HCT116 (cell line): ENCODE measurements at regions not wholly inside any gene's neighbourhood (a gene's known extent, or its start where the extent isn't known, plus 50 kb on each side); places are given as distances from the start of the nearest gene placed in this dataset.

ENCODE experiments used
- ATAC-seq: fragments of 200-7000 bp; cut with Tn5 transposase; 2 replicates; pipeline ENCODE4 v1.9.1; 2020; ENCODE audit warnings: mild to moderate bottlenecking, moderate library complexity
- BruUV-seq: library from RNA; stranded (reverse); fragments of 400-500 nt; replicated peaks from 2 replicates; lab custom pipeline; 2021; lab: Mats Ljungman, UMichigan
- CTCF ChIA-PET: fragments of 300-600 bp; sonication (Branson Sonifier 250); formaldehyde crosslinking; loops from one replicate; lab custom pipeline; 2021; ENCODE audit warnings: antibody characterized with exemption; lab: Charles Lee
- POLR2A ChIA-PET: fragments of 300-600, 350-600 bp; sonication (Branson Sonifier 250); formaldehyde crosslinking; loops from one replicate; lab custom pipeline; 2021; ENCODE audit warnings: antibody characterized with exemption; lab: Charles Lee
- RAD21 ChIA-PET, 2 experiments: fragments of 300-600 bp; sonication (Branson Sonifier 250); formaldehyde crosslinking; loops; one replicate each; lab custom pipeline; 2023; ENCODE audit warnings: low total read pairs in 2 of 2; ENCODE audit not compliant: uncharacterized antibody in 2 of 2, unreplicated experiment in 2 of 2, low non-redundant PET in 1 of 2; lab: Charles Lee
- DNase-seq: peaks from one replicate; pipeline ENCODE4 v3.0.0-alpha.2; 2010; ENCODE audit warnings: low read depth, low spot score
- H2AFZ ChIP-seq: fragments of 200-600 bp; shearing (Covaris generic), sonication (generic); 2 replicates; pipeline ENCODE4 v1.6.1; 2017; ENCODE audit warnings: low read depth, mixed run types, mixed read lengths, antibody characterized with exemption, low read length; ENCODE audit not compliant: poor library complexity, severe bottlenecking
- H3K27ac ChIP-seq: 2 replicates; pipeline ENCODE4 v1.5.1; 2012; ENCODE audit warnings: low read depth, low read length
- H3K27me3 ChIP-seq: fragments of 200-600 bp; sonication (generic); 2 replicates; pipeline ENCODE4 v1.6.1; 2016; ENCODE audit warnings: mixed run types, low read length, mixed read lengths; ENCODE audit not compliant: insufficient read depth
- H3K36me3 ChIP-seq, 2 experiments: fragments of 200-500 bp in 1 of 2; fragments of 200-600 bp in 1 of 2; sonication (Bioruptor generic) in 1 of 2; sonication (generic) in 1 of 2; 2 replicates each; pipeline versions ENCODE4 v1.5.1 to v1.6.1; 2014 to 2016; ENCODE audit warnings: low read length in 2 of 2, inconsistent platforms in 1 of 2, mixed read lengths in 1 of 2, mixed run types in 1 of 2; ENCODE audit not compliant: insufficient read depth in 2 of 2, control insufficient read depth in 1 of 2
- H3K4me1 ChIP-seq, 2 experiments: fragments of 200-600 bp in 1 of 2; sonication (generic) in 1 of 2; 2 replicates each; pipeline versions ENCODE4 v1.5.1 to v1.6.1; 2012 to 2017; ENCODE audit warnings: low read length in 2 of 2, inconsistent platforms in 1 of 2, mild to moderate bottlenecking in 1 of 2, mixed read lengths in 1 of 2, mixed run types in 1 of 2, moderate library complexity in 1 of 2; ENCODE audit not compliant: insufficient read depth in 2 of 2, control insufficient read depth in 1 of 2
- H3K4me2 ChIP-seq: fragments of 200-600 bp; sonication (generic); 2 replicates; pipeline ENCODE4 v1.6.1; 2017; ENCODE audit warnings: mixed run types, low read length, mixed read lengths
- H3K4me3 ChIP-seq, 2 experiments: fragments of 200-600 bp in 1 of 2; sonication (generic) in 1 of 2; replicated peaks in 1 of 2; 2 replicates each; pipeline ENCODE4 v1.5.1; 2011 to 2016; ENCODE audit warnings: low read length in 2 of 2, control low read depth in 1 of 2, low read depth in 1 of 2, mild to moderate bottlenecking in 1 of 2, mixed read lengths in 1 of 2, mixed run types in 1 of 2
- H3K79me2 ChIP-seq: fragments of 200-600 bp; sonication (generic); 2 replicates; pipeline ENCODE4 v1.6.1; 2017; ENCODE audit warnings: mild to moderate bottlenecking, mixed run types, low read length, moderate library complexity, mixed read lengths; ENCODE audit not compliant: insufficient read depth
- H3K9ac ChIP-seq: fragments of 200-600 bp; sonication (generic); 2 replicates; pipeline ENCODE4 v1.6.1; 2016; ENCODE audit warnings: low read length, mixed read lengths
- H3K9me2 ChIP-seq: fragments of 200-600 bp; sonication (generic), shearing (Covaris generic); 2 replicates; pipeline ENCODE4 v1.6.1; 2017; ENCODE audit warnings: mixed run types, mild to moderate bottlenecking, moderate library complexity; ENCODE audit not compliant: insufficient read depth
- H3K9me3 ChIP-seq, 2 experiments: fragments of 200-500 bp in 1 of 2; fragments of 200-600 bp in 1 of 2; sonication (Bioruptor generic) in 1 of 2; sonication (generic) in 1 of 2; 2 replicates each; pipeline ENCODE4 v1.6.1; 2014 to 2017; ENCODE audit warnings: low read length in 2 of 2, mixed read lengths in 2 of 2, inconsistent platforms in 1 of 2, low read depth in 1 of 2, mild to moderate bottlenecking in 1 of 2, mixed run types in 1 of 2, moderate library complexity in 1 of 2; ENCODE audit not compliant: control insufficient read depth in 1 of 2, insufficient read depth in 1 of 2
- H4K20me1 ChIP-seq: fragments of 200-600 bp; sonication (generic), shearing (Covaris generic); 2 replicates; pipeline ENCODE4 v1.6.1; 2017; ENCODE audit warnings: mixed run types, mild to moderate bottlenecking, moderate library complexity; ENCODE audit not compliant: insufficient read depth
- CBX3 ChIP-seq: IDR thresholded peaks from 2 replicates; pipeline ENCODE4 v1.6.1; 2012; ENCODE audit warnings: low read depth
- CEBPB ChIP-seq: IDR thresholded peaks from 2 replicates; pipeline ENCODE4 v1.6.1; 2012; ENCODE audit warnings: low read depth
- CTCF ChIP-seq, 3 experiments: fragments of 200-600 bp in 1 of 3; sonication (generic) in 1 of 3; IDR thresholded peaks in 2 of 3; conservative IDR thresholded peaks in 1 of 3; 2 replicates each; pipeline ENCODE4 v1.5.1; 2012 to 2017; ENCODE audit warnings: low read depth in 2 of 3, low read length in 2 of 3, antibody characterized with exemption in 1 of 3, borderline replicate concordance in 1 of 3, control low read depth in 1 of 3, mild to moderate bottlenecking in 1 of 3, mixed read lengths in 1 of 3, mixed run types in 1 of 3, moderate library complexity in 1 of 3; ENCODE audit not compliant: insufficient read depth in 1 of 3
- EGR1 ChIP-seq: IDR thresholded peaks from 2 replicates; pipeline ENCODE4 v1.6.1; 2012; ENCODE audit warnings: low read depth
- ELF1 ChIP-seq: IDR thresholded peaks from 2 replicates; pipeline ENCODE4 v1.6.1; 2012; ENCODE audit warnings: low read depth, borderline replicate concordance
- EZH2 ChIP-seq: fragments of 200-600 bp; sonication (generic); IDR thresholded peaks from 2 replicates; pipeline ENCODE4 v1.6.1; 2017; ENCODE audit warnings: antibody characterized with exemption, mixed run types
- EZH2phosphoT487 ChIP-seq: fragments of 200-600 bp; IDR thresholded peaks from 2 replicates; pipeline ENCODE4 v1.6.1; 2018; ENCODE audit warnings: antibody characterized with exemption, borderline replicate concordance
- FOSL1 ChIP-seq: IDR thresholded peaks from 2 replicates; pipeline ENCODE4 v1.6.1; 2012; ENCODE audit warnings: low read depth
- JUND ChIP-seq: IDR thresholded peaks from 2 replicates; pipeline ENCODE4 v1.6.1; 2012
- POLR2AphosphoS5 ChIP-seq: IDR thresholded peaks from 2 replicates; pipeline ENCODE4 v1.6.1; 2011; ENCODE audit warnings: mild to moderate bottlenecking, low read depth, low read length, moderate library complexity
- RAD21 ChIP-seq: IDR thresholded peaks from 2 replicates; pipeline ENCODE4 v1.6.1; 2012; ENCODE audit warnings: low read depth, mild to moderate bottlenecking
- SIN3A ChIP-seq: IDR thresholded peaks from 2 replicates; pipeline ENCODE4 v1.6.1; 2012; ENCODE audit warnings: low read depth
- SP1 ChIP-seq: IDR thresholded peaks from 2 replicates; pipeline ENCODE4 v1.6.1; 2012; ENCODE audit warnings: low read depth
- SRF ChIP-seq: IDR thresholded peaks from 2 replicates; pipeline ENCODE4 v1.6.1; 2012; ENCODE audit warnings: low read depth
- TCF7L2 ChIP-seq: IDR thresholded peaks from 2 replicates; pipeline ENCODE4 v1.7.0; 2011; ENCODE audit warnings: borderline replicate concordance, inconsistent platforms; ENCODE audit not compliant: insufficient read depth, insufficient read length; ENCODE audit errors: extremely low read depth
- ZBTB33 ChIP-seq: IDR thresholded peaks from 2 replicates; pipeline ENCODE4 v1.6.1; 2011; ENCODE audit warnings: mild to moderate bottlenecking, low read length, moderate library complexity; ENCODE audit not compliant: insufficient replicate concordance; ENCODE audit errors: extremely low read depth
- ZNF274 ChIP-seq: fragments of 200-500 bp; sonication (Bioruptor generic); IDR thresholded peaks from 2 replicates; pipeline ENCODE4 v1.6.1; 2014; ENCODE audit warnings: mild to moderate bottlenecking, low read depth, low read length, inconsistent platforms
- intact Hi-C: fragments of 100-400 bp; cut with micrococcal nuclease; formaldehyde crosslinking; loops from 2 replicates; pipeline ENCODE4 v1.10.0; 2022
- TF ChIP-seq, protein P1 (sequence below): IDR thresholded peaks from 2 replicates; pipeline ENCODE4 v1.6.1; 2012; ENCODE audit warnings: low read depth
- TF ChIP-seq, protein P2 (sequence below): IDR thresholded peaks from 2 replicates; pipeline ENCODE4 v1.6.1; 2012

DNA sequence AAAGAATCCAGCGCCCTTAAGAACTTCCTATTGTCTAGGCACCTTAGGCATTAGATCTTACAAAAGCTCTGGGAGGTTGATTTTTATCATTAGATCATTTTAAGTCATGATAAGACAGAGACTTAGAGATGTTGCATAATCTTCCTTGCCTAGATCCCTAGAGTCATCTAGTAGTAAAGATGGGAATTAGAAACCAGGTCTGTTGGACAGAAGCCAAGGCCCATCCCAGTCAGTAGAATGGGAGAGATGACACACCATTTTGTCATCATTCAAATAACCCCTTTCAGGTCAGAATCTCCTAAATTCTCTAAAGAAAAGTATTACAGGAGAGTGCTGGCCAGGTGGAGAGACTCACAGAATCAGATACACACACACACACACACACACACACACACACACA lies 579.1 kb downstream of the BMP2 start:
- Histone ChIP-seq H4K20me1 (no peaks in the 10 kb centered on the region), H3K36me3 (no peaks in the 10 kb centered on the region), H3K79me2 (no peaks in the 10 kb centered on the region), H3K27ac (no peak overlapping the region), H2AFZ (no peak overlapping the region), H3K9me3 (peaks cover 3 to 19% of the 10 kb centered on the region in 2 experiments; a peak in 2 of 4 replicates), H3K27me3 (no peaks in the 10 kb centered on the region), H3K4me2 (no peak overlapping the region), H3K9ac (no peak overlapping the region), H3K4me1 (no peaks in the 10 kb centered on the region), H3K9me2 (no peaks in the 10 kb centered on the region), H3K4me3 (no peak overlapping the region)
- no TSS peak for BruUV-seq
- CTCF ChIA-PET: no interaction called here
- POLR2A ChIA-PET: no interaction called here
- DNase-seq (no peak), ATAC-seq (no peak)
- TF ChIP-seq CBX3 (no peak), EZH2phosphoT487 (no peak), ZBTB33 (no peak), ELF1 (no peak), POLR2AphosphoS5 (no peak), ZNF274 (no peak), EZH2 (no peak), SIN3A (no peak), SRF (no peak), FOSL1 (no peak), TCF7L2 (no peak), JUND (no peak), RAD21 (no peak), SP1 (no peak), EGR1 (no peak), CEBPB (no peak), CTCF (IDR thresholded peaks at IDR 0.05 in 2 of 3, conservative IDR thresholded peaks at IDR 0.05 in 1 of 3; ENCODE audit: borderline replicate concordance in 1 of 3, insufficient read depth in 1 of 3, low read depth in 2 of 3, low read length in 2 of 3) (no peak)
- TF ChIP-seq, protein P1, sequence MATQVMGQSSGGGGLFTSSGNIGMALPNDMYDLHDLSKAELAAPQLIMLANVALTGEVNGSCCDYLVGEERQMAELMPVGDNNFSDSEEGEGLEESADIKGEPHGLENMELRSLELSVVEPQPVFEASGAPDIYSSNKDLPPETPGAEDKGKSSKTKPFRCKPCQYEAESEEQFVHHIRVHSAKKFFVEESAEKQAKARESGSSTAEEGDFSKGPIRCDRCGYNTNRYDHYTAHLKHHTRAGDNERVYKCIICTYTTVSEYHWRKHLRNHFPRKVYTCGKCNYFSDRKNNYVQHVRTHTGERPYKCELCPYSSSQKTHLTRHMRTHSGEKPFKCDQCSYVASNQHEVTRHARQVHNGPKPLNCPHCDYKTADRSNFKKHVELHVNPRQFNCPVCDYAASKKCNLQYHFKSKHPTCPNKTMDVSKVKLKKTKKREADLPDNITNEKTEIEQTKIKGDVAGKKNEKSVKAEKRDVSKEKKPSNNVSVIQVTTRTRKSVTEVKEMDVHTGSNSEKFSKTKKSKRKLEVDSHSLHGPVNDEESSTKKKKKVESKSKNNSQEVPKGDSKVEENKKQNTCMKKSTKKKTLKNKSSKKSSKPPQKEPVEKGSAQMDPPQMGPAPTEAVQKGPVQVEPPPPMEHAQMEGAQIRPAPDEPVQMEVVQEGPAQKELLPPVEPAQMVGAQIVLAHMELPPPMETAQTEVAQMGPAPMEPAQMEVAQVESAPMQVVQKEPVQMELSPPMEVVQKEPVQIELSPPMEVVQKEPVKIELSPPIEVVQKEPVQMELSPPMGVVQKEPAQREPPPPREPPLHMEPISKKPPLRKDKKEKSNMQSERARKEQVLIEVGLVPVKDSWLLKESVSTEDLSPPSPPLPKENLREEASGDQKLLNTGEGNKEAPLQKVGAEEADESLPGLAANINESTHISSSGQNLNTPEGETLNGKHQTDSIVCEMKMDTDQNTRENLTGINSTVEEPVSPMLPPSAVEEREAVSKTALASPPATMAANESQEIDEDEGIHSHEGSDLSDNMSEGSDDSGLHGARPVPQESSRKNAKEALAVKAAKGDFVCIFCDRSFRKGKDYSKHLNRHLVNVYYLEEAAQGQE: no peak
- TF ChIP-seq, protein P2, sequence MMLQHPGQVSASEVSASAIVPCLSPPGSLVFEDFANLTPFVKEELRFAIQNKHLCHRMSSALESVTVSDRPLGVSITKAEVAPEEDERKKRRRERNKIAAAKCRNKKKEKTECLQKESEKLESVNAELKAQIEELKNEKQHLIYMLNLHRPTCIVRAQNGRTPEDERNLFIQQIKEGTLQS: no peak
- intact Hi-C loops: no loop called here
- RAD21 ChIA-PET: no interaction called here
